Sigmoid colon (tissue), 6 donors: ENCODE measurements at regions not wholly inside any gene's neighbourhood (a gene's known extent, or its start where the extent isn't known, plus 50 kb on each side); places are given as distances from the start of the nearest gene placed in this dataset.

Experiments
- DNase-seq: peaks from one replicate; pipeline ENCODE4 v3.0.0-alpha.2; 2019
- H3K27ac ChIP-seq, 4 donors: fragments of 200-600 bp; sonication (generic); one replicate each; pipeline ENCODE4 v1.5.1; 2016 to 2019; ENCODE audit warnings: mild to moderate bottlenecking in 1 of 4
- H3K27me3 ChIP-seq, 3 donors: fragments of 200-600 bp; sonication (generic); one replicate each; pipeline ENCODE4 v1.5.1; 2019; ENCODE audit warnings: mild to moderate bottlenecking in 1 of 3
- H3K36me3 ChIP-seq, 4 donors: fragments of 200-600 bp; sonication (generic); one replicate each; pipeline ENCODE4 v1.5.1; 2016 to 2019
- H3K4me1 ChIP-seq, 4 donors: fragments of 200-600 bp; sonication (generic); one replicate each; pipeline ENCODE4 v1.5.1; 2017 to 2019
- H3K4me3 ChIP-seq, 4 donors: fragments of 200-600 bp; sonication (generic); one replicate each; pipeline ENCODE4 v1.5.1; 2017 to 2019; ENCODE audit warnings: mild to moderate bottlenecking in 2 of 4, moderate library complexity in 1 of 4
- H3K9me3 ChIP-seq, 4 donors: fragments of 200-600 bp in 3 of 4; sonication (generic) in 3 of 4; one replicate each; pipeline versions ENCODE4 v1.5.1 to v1.6.1; 2013 to 2019
- EP300 ChIP-seq, 4 donors: sonication (generic); formaldehyde crosslinking; IDR thresholded peaks; one replicate each; pipeline ENCODE4 v1.6.1; 2017; ENCODE audit warnings: antibody characterized with exemption in 4 of 4
- POLR2A ChIP-seq, 2 donors: fragments of 450-650 bp; IDR thresholded peaks; one replicate each; pipeline ENCODE4 v1.6.1; 2016; ENCODE audit warnings: antibody characterized with exemption in 2 of 2, mild to moderate bottlenecking in 2 of 2, moderate library complexity in 2 of 2
- POLR2AphosphoS5 ChIP-seq, 4 donors: sonication (generic); formaldehyde crosslinking; IDR thresholded peaks; one replicate each; pipeline ENCODE4 v1.6.1; 2017; ENCODE audit warnings: antibody characterized with exemption in 4 of 4
- WGBS, 2 donors: extraction: QIAGEN DNeasy Blood & Tissue Kit; methylation state at CpG; one replicate each; pipeline ENCODE4 v1.1.7; 2013; 5-methylcytosine and 5-hydroxymethylcytosine counted together
- intact Hi-C: fragments of 100-400 bp; cut with DNase I; formaldehyde crosslinking; loops from one replicate; pipeline ENCODE4 v1.15.1; 2023
- TF ChIP-seq, protein P1 (sequence below), 4 experiments: fragments of 450-650 bp in 3 of 4; fragments of 200-600 bp in 1 of 4; IDR thresholded peaks; one replicate each; pipeline ENCODE4 v1.5.1; 2016 to 2019; ENCODE audit warnings: antibody characterized with exemption in 4 of 4, mild to moderate bottlenecking in 3 of 4, moderate library complexity in 2 of 4
- donor health status: healthy with polysubstance abuse.
- donor health status: healthy.

DNA sequence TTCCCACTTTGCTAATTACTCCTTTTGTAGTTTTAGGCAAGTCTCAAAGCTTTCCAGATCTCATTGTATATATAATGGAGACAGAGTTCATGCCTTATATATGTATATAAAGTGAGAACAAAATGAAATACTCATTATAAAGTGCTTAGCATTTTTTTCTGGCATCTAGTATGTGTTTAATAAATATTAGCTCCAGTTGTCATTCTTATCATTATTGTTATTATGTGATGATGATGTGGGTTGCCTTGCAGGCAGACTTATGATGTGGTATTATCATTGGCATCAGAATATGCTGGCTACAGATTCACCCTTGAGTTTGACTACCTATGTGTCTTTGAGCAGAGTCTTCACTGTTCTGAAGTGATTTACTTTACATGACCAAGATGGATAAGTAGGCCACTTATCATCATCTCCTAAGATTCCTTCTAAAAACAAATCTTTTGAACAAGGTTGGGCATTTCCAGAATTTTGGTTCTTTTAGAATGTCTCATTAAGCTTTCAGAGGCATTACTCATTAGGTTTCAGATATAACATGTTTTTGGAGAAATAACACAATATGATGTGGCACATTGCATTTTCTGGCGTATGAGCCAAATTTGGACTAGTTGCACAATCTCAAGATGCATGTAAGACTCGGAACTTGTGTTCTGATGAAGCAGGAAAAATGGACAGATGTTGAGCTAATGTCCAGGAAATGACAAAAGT lies 145.6 kb upstream of the TNC start:
- intact Hi-C loops = loop anchor here (2.0 to 10.0 kb wide), 6 partner anchors 51 to 261 kb away; partner anchors contain the start of gene TNC
- Histone ChIP-seq H3K9me3 (no peaks in the 10 kb centered on the region), H3K4me3 (no peak overlapping the region), H3K27ac (peak overlapping the region in 3 of 4 donors; percentile 65 to 74 (median 72)), H3K4me1 (peaks cover 0 to 42% (median 30%) of the 10 kb centered on the region in 4 donors), H3K36me3 (no peaks in the 10 kb centered on the region), H3K27me3 (no peaks in the 10 kb centered on the region)
- 81 to 84% methylated on average over 2 of the region's 2 CpGs for WGBS, 2 donors
- TF ChIP-seq, protein P1, sequence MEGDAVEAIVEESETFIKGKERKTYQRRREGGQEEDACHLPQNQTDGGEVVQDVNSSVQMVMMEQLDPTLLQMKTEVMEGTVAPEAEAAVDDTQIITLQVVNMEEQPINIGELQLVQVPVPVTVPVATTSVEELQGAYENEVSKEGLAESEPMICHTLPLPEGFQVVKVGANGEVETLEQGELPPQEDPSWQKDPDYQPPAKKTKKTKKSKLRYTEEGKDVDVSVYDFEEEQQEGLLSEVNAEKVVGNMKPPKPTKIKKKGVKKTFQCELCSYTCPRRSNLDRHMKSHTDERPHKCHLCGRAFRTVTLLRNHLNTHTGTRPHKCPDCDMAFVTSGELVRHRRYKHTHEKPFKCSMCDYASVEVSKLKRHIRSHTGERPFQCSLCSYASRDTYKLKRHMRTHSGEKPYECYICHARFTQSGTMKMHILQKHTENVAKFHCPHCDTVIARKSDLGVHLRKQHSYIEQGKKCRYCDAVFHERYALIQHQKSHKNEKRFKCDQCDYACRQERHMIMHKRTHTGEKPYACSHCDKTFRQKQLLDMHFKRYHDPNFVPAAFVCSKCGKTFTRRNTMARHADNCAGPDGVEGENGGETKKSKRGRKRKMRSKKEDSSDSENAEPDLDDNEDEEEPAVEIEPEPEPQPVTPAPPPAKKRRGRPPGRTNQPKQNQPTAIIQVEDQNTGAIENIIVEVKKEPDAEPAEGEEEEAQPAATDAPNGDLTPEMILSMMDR (IDR thresholded peaks at IDR 0.05) = no peak
- TF ChIP-seq EP300 (IDR thresholded peaks at IDR 0.05) (no peak), POLR2A (IDR thresholded peaks at IDR 0.05) (no peak), POLR2AphosphoS5 (IDR thresholded peaks at IDR 0.05) (no peak)
- DNase-seq = no peak

DNA sequence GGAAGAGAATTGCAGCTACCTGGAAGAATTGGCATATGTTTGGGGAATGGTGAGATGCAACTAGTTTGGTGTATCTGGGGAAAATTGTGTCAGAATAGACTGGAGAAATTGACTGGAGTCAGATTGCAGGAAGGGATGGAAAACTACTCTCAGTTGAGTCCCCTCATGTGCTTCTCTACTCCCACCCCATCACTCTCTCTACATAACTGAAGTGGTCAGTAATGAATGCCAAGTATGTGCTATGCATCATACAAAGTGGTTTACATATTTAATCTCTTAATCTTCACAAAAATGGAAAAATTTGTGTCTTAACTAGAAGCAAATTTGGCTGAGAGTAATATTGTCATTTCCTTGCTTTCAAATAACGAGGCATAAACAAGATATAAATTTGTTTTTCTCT lies 146.4 kb upstream of the TNC start:
- TF ChIP-seq, protein P1 (IDR thresholded peaks at IDR 0.05) = no peak
- TF ChIP-seq POLR2A (IDR thresholded peaks at IDR 0.05) (no peak), POLR2AphosphoS5 (IDR thresholded peaks at IDR 0.05) (no peak), EP300 (IDR thresholded peaks at IDR 0.05) (no peak)
- whole genome bisulfite sequencing, 2 donors = 80 to 84% methylated on average over 1 of the region's 1 CpG
- Histone ChIP-seq H3K4me3 (no peak overlapping the region), H3K27me3 (no peaks in the 10 kb centered on the region), H3K9me3 (no peaks in the 10 kb centered on the region), H3K4me1 (peaks cover 0 to 42% (median 30%) of the 10 kb centered on the region in 4 donors), H3K36me3 (no peaks in the 10 kb centered on the region), H3K27ac (peak overlapping the region in 2 of 4 donors; percentile 72 to 74)
- DNase-seq = no peak
- intact Hi-C loops = loop anchor here (5.0 to 10.0 kb wide), 5 partner anchors 52 to 247 kb away; partner anchors contain the start of gene TNC

DNA sequence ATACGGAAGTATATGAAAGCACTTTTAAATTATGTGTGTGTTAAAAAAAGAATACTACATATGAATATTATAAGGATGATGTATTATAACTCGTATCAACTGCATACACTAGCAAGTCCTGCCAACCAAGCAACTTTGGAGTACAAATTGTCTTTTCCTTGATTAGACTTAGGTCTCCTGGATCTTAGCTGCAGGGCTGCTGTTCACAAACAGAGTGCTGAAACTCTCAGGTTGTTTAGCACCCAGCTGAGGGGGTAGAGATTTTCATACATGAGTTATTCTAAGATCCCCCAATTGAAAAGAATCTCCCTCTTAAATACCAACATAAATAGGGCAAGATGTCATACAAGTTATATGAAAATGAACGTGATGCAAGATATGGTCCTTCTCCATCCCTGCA lies 149.8 kb upstream of the TNC start:
- intact Hi-C loops = loop anchor here (10.0 kb wide), 3 partner anchors 113 to 227 kb away; partner anchors contain the start of gene TNC
- no peaks in the 10 kb centered on the region for H3K9me3 ChIP-seq
- H3K27ac ChIP-seq = no peak overlapping the region
- peaks cover 0 to 29% (median 18%) of the 10 kb centered on the region in 4 donors for H3K4me1 ChIP-seq
- H3K36me3 ChIP-seq = no peaks in the 10 kb centered on the region
- no peak for DNase-seq
- WGBS, 2 donors = 77 to 86% methylated on average over 3 of the region's 3 CpGs
- no peaks in the 10 kb centered on the region for H3K27me3 ChIP-seq
- no peak for TF ChIP-seq EP300 (IDR thresholded peaks at IDR 0.05)
- TF ChIP-seq, protein P1 (IDR thresholded peaks at IDR 0.05) = no peak
- no peak for TF ChIP-seq POLR2A (IDR thresholded peaks at IDR 0.05)
- H3K4me3 ChIP-seq = no peak overlapping the region

DNA sequence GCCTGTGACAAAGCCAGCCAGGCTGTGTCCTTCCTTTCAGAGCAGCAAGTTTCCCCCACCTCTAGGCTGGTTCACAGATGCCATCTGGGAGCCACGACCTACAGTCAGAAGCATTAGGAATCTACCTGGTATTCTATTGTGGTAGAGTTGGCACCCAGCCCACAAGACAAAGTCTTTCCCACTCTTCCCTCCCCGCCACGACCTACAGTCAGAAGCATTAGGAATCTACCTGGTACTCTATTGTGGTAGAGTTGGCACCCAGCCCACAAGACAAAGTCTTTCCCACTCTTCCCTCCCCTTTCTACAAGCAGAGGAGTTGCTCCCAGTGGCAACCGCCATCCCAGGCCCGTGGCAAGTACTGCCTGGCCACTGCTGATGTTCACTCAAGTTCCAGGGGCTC lies 157.8 kb upstream of the TNC start:
- intact Hi-C loops = no loop called here
- H3K4me3 ChIP-seq = no peak overlapping the region
- TF ChIP-seq POLR2AphosphoS5 (IDR thresholded peaks at IDR 0.05) (no peak), EP300 (IDR thresholded peaks at IDR 0.05) (no peak), POLR2A (IDR thresholded peaks at IDR 0.05) (no peak)
- TF ChIP-seq, protein P1 (IDR thresholded peaks at IDR 0.05) = no peak
- 31 to 83% methylated on average over 5 of the region's 5 CpGs for WGBS, 2 donors
- H3K9me3 ChIP-seq = no peaks in the 10 kb centered on the region
- no peaks in the 10 kb centered on the region for H3K36me3 ChIP-seq
- H3K27ac ChIP-seq = no peak overlapping the region
- DNase-seq = no peak
- H3K4me1 ChIP-seq = no peaks in the 10 kb centered on the region
- no peaks in the 10 kb centered on the region for H3K27me3 ChIP-seq
